KMS-11 (cell line): ENCODE measurements at regions not wholly inside any gene's neighbourhood (a gene's known extent, or its start where the extent isn't known, plus 50 kb on each side); places are given as distances from the start of the nearest gene placed in this dataset.

Experiments
- H2AFZ ChIP-seq: fragments of 200-600 bp; sonication (generic); 2 replicates; pipeline ENCODE4 v1.6.1; 2016; ENCODE audit warnings: antibody characterized with exemption, mixed run types, low read depth
- H3K27ac ChIP-seq: fragments of 200-600 bp; sonication (generic); 2 replicates; pipeline ENCODE4 v1.6.1; 2016; ENCODE audit warnings: mild to moderate bottlenecking, mixed run types
- H3K27me3 ChIP-seq: fragments of 200-600 bp; sonication (generic); 2 replicates; pipeline ENCODE4 v1.6.1; 2017; ENCODE audit warnings: mild to moderate bottlenecking, low read depth, mixed run types, moderate library complexity; ENCODE audit not compliant: insufficient read depth
- H3K36me3 ChIP-seq: fragments of 200-600 bp; sonication (generic); 2 replicates; pipeline ENCODE4 v1.6.1; 2017; ENCODE audit warnings: mild to moderate bottlenecking, mixed run types; ENCODE audit not compliant: insufficient read depth
- H3K4me1 ChIP-seq: fragments of 200-600 bp; sonication (generic); 2 replicates; pipeline ENCODE4 v1.6.1; 2016; ENCODE audit warnings: mild to moderate bottlenecking, low read depth, mixed run types; ENCODE audit not compliant: poor library complexity, severe bottlenecking
- H3K4me2 ChIP-seq: fragments of 200-600 bp; sonication (generic); 2 replicates; pipeline ENCODE4 v1.7.0; 2016; ENCODE audit warnings: mild to moderate bottlenecking, mixed run types
- H3K4me3 ChIP-seq: fragments of 200-600 bp; sonication (generic); IDR thresholded peaks from 2 replicates; pipeline ENCODE4 v1.6.1; 2017; ENCODE audit warnings: low read depth, low read length, mixed read lengths; ENCODE audit not compliant: insufficient read depth
- H3K79me2 ChIP-seq: fragments of 200-600 bp; sonication (generic); 2 replicates; pipeline ENCODE4 v1.6.1; 2016; ENCODE audit warnings: low read depth, mixed run types; ENCODE audit not compliant: insufficient read depth
- H3K9ac ChIP-seq: fragments of 200-600 bp; sonication (generic); 2 replicates; pipeline ENCODE4 v1.6.1; 2016; ENCODE audit warnings: mild to moderate bottlenecking, mixed run types
- H4K20me1 ChIP-seq: fragments of 200-600 bp; sonication (generic); 2 replicates; pipeline ENCODE4 v1.6.1; 2016; ENCODE audit warnings: mild to moderate bottlenecking, mixed run types; ENCODE audit not compliant: insufficient read depth
- CTCF ChIP-seq: fragments of 200-600 bp; sonication (generic); conservative IDR thresholded peaks from 2 replicates; pipeline ENCODE4 v1.6.1; 2017; ENCODE audit warnings: low read depth, mild to moderate bottlenecking, antibody characterized with exemption, low read length, moderate library complexity, mixed read lengths

- no peak for TF ChIP-seq CTCF
- H3K4me2 ChIP-seq = no peak overlapping the region
- H3K27ac ChIP-seq = no peak overlapping the region
- H3K4me1 ChIP-seq = no peaks in the 10 kb centered on the region
- no peaks in the 10 kb centered on the region; the same call in 1 of the 2 replicates for H3K27me3 ChIP-seq
- H2AFZ ChIP-seq = no peak overlapping the region
- no peaks in the 10 kb centered on the region for H4K20me1 ChIP-seq
- no peak overlapping the region for H3K9ac ChIP-seq
- H3K36me3 ChIP-seq = no peaks in the 10 kb centered on the region
- no peaks in the 10 kb centered on the region for H3K79me2 ChIP-seq
- no peak overlapping the region for H3K4me3 ChIP-seq
Observed at GRCh38 chr19:29305268-29305667, 92.3 kb upstream of the UQCRFS1 start.

- H3K4me3 ChIP-seq = no peak overlapping the region
- no peak for TF ChIP-seq CTCF
- H3K36me3 ChIP-seq = no peaks in the 10 kb centered on the region
- H4K20me1 ChIP-seq = no peaks in the 10 kb centered on the region
- H3K27me3 ChIP-seq = peaks cover 5% of the 10 kb centered on the region; the same call in 1 of the 2 replicates
- H3K27ac ChIP-seq = no peak overlapping the region
- H3K9ac ChIP-seq = no peak overlapping the region
- H2AFZ ChIP-seq = no peak overlapping the region
- H3K79me2 ChIP-seq = no peaks in the 10 kb centered on the region
- no peak overlapping the region for H3K4me2 ChIP-seq
- H3K4me1 ChIP-seq = no peaks in the 10 kb centered on the region
Observed at GRCh38 chr19:29308977-29309590, 96.1 kb upstream of the UQCRFS1 start.

- peaks cover 5% of the 10 kb centered on the region; the same call in 1 of the 2 replicates for H3K27me3 ChIP-seq
Observed at GRCh38 chr19:29309637-29310036, 96.7 kb upstream of the UQCRFS1 start.

GRCh38 chr19:29311191-29311790 is 98.3 kb upstream of the UQCRFS1 start:
- no peak for TF ChIP-seq CTCF
- no peak overlapping the region for H2AFZ ChIP-seq

More at GRCh38 chr19:29309637-29310036, 96.7 kb upstream of the UQCRFS1 start:
- Histone ChIP-seq H3K79me2 (no peaks in the 10 kb centered on the region), H3K9ac (no peak overlapping the region), H3K27ac (no peak overlapping the region), H3K4me2 (no peak overlapping the region), H3K4me1 (no peaks in the 10 kb centered on the region), H2AFZ (no peak overlapping the region), H4K20me1 (no peaks in the 10 kb centered on the region), H3K4me3 (no peak overlapping the region), H3K36me3 (no peaks in the 10 kb centered on the region)
- no peak for TF ChIP-seq CTCF

More at GRCh38 chr19:29311191-29311790, 98.3 kb upstream of the UQCRFS1 start:
- Histone ChIP-seq H3K27ac (no peak overlapping the region), H3K36me3 (no peaks in the 10 kb centered on the region), H4K20me1 (no peaks in the 10 kb centered on the region), H3K4me2 (no peak overlapping the region), H3K4me1 (no peaks in the 10 kb centered on the region), H3K4me3 (no peak overlapping the region), H3K79me2 (no peaks in the 10 kb centered on the region), H3K9ac (no peak overlapping the region), H3K27me3 (peaks cover 5% of the 10 kb centered on the region; the same call in 1 of the 2 replicates)
